NOMO-1 treated with DMSO at 0.1 percent for 48 hours (cell line): ENCODE measurements at regions not wholly inside any gene's neighbourhood (a gene's known extent, or its start where the extent isn't known, plus 50 kb on each side); places are given as distances from the start of the nearest gene placed in this dataset.

Experiments used
- DNase-seq: peaks from one replicate; lab custom pipeline; 2025; ENCODE audit not compliant: unreplicated experiment; lab: John Stamatoyannopoulos, UW

DNA sequence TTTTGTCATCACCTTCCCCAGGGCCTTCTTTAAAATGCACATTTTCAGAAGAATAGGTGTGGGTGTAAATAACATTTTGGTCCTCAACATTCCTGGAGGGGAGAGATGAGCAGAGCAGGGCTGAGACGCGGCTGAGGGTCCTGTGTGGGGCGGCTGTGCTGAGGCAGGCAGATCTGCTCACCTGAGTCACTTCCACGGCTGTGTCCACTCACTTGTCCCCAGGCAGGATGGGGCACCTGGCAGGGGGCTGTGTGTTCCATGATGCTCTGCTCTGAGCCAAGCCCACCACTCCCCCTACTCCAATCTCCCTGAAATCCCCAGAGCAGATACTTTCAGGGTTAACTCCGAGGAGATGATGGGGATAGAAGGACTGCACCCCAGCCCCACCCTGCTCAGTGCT lies 93.8 kb downstream of the GLRX3 start:
- no peak for DNase-seq

- no peak for DNase-seq
Measured at GRCh38 chr10:130230611-130231010, 94.4 kb downstream of the GLRX3 start.

- DNase-seq = no peak
Measured at GRCh38 chr10:130231251-130231741, 95.1 kb downstream of the GLRX3 start.

DNA sequence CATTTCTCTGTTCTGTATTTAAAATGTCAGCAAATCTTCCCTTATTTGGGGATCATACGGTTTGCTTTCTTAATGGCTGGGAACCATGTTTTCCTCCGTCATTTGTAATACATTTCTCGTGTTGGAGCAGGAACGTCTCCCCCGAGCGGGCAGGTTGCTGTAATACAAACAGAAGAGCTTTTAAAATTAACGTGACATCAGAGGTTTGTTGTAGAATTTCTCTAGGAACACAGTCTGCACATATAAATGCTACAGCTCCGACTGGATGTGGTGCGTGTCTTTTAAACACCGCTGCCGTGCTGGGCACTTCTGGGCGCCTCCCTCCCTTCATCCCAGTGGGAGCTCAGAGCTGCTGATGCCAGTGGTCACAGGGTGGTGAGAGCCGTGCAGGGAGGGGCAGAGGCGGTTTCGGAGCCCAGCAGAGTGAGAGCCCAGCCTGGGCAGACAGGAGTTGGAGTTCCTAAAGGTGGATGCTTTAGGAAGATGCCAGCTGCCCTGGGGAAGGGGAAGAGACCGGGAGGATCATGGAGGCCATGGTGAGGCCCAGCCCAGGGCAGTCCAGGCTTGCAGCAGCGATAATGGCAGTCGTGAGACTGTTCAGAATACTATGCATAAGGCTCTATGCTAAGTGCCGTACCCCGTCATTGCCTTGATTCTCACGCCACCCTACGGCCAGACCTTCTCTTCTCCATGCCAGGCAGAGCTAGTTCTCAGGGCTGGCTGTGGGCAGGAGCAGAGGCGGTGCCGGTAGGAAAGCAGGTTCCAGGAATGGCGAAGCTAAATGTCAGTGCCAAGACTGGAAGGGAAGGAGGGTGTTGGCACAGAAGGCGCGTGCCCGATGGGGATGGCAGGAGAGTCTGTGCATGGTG lies 96.2 kb downstream of the GLRX3 start:
- no peak for DNase-seq

DNA sequence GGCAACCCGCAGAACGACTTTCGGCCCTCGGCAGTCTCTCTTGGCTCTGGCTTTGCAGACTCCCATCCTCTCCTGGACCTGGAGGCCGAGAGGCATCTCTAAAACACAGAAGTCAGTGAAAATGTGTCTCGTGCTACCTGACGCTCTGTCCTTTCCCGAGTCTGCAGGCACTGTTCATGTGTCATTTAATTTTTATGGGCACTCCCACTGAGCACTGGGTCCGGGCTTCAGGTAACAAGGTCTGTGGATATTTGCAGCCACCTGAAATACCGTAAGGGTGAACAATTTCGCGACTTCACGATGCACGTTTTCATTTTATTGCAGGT lies 96.8 kb downstream of the GLRX3 start:
- DNase-seq = no peak

GRCh38 chr10:130233426-130233825 lies 97.2 kb downstream of the GLRX3 start:
- DNase-seq = no peak

DNA sequence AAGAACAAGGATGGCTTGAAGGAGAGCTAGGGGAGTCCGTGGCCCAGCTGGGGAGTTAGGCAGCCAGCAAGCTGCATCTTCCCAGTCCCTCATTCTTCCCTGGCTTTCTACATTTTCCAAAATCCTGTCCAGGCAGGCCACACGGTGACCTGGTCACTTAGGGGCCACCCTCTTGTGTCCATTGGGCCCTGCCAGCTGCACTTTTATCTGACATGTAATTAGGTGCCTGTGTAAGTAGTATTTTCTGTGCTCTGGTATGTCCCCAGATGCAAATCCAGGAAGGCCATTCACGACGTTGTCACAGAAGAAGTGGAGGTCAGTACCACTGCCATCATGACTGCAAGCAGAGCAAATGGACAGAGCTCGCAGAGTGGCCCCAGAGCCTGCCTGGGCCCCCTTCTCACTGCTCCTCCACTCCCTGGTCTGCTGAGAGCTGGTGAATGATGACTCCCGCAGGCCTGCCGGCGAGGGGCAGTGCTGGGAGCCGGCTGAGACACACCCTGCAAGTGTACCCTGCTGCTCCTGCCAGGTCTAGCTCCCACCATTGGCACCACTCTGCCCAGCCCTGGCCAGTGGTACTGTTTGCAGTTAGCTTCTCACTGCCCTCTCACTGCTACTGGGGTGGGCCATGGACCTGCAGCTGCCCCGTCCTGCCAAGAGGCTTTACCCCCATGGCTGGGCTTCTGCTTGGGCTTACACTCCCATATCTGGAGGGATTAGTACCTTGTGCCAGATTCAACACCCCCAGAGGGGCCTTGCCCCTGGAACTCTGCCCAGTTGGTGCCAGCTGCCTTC lies 98.2 kb downstream of the GLRX3 start:
- DNase-seq = no peak

- no peak for DNase-seq
Measured at GRCh38 chr10:130236711-130237110, 100.5 kb downstream of the GLRX3 start.

GRCh38 chr10:130240409-130240808 lies 104.2 kb downstream of the GLRX3 start:
- no peak for DNase-seq

DNA sequence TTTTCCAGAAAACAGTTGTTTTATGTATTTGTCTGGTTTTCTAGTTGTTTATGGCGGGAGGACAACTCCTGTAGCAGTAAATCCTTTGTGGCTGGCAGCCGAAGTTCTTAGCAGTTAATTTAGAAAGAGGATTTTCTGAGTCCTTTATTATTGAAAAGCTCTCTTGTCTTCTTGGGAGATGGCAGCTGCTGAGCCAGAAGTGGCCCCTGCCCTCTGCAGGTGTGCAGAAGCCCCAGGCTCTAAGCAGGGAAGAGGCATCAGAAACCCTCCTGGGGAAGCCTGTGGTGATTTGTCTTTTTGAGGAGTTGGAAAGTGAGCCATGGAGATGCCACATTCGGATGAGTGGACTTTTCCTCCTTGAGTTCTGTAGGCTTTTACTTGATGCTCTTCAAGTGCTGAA lies 106.3 kb downstream of the GLRX3 start:
- DNase-seq = no peak

GRCh38 chr10:130243015-130243414 lies 106.8 kb downstream of the GLRX3 start:
- DNase-seq = peak; percentile 60

DNA sequence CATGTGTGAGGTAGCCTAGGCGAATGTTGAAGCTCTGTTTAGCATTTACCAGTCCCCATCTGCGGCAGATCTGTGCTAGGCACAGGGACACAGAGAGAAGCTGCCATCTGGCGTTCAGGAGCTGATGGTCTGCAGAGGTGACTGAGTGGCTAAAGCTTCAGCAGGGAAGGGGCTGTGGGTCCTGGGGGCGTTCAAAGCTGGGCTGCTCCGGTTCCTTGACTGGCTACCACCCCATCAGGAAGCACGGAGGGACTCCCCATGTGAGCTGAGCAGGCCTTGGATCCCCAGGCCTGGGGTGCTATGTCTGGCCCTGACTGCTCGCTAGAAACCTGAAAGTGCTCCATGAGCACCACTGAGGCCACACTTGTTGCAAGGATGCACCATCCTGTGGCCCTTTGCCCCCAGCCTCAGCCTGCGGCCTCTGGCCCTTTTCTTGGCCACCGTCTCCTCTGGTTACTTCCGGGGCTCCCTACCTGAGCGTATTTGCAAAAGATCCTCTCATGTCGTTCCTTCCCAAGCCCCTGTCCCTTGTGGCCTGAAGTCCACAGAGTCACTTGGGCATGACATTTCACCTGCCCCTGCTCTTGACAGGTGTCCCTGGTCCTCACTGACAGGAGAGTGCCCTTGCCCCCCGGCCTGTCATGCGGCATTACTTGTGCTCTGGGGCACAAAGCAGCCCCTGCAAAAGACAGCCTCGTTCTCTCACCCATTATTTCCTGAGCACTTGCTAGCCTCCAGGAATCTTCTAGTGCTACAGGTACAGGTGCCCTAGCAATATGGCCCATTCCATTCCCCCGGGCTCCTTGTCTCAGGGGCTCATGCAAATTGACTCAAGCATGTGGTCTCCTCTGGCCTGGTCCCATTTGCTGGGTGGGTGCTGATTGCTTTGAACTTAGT lies 108.1 kb downstream of the GLRX3 start:
- DNase-seq = no peak

- DNase-seq = no peak
Measured at GRCh38 chr10:130244928-130245495, 108.8 kb downstream of the GLRX3 start.

- DNase-seq = no peak
Measured at GRCh38 chr10:130246113-130246512, 109.9 kb downstream of the GLRX3 start.

GRCh38 chr10:130250127-130250526 lies 113.9 kb downstream of the GLRX3 start:
- DNase-seq = no peak

DNA sequence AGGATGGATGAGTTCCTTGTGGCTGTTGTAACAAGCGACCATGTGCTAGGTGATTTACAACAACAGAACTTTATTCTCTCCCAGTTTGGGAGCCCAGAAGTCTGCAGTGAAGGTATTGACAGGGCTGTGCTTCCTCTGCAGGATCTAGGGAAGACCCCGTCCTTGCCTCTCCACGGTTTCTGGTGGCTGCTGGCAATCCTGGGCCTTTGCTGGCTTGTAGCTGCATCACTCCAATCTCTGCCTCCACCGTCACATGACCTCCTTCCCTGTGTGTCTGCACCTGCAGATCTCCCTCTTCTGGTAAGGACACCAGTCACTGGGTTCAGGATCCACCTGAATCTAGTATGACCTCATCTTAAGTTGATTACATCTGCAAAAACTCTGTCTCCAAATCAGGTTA lies 115.6 kb downstream of the GLRX3 start:
- DNase-seq = no peak

GRCh38 chr10:130254243-130254642 lies 118.1 kb downstream of the GLRX3 start:
- DNase-seq = no peak

DNA sequence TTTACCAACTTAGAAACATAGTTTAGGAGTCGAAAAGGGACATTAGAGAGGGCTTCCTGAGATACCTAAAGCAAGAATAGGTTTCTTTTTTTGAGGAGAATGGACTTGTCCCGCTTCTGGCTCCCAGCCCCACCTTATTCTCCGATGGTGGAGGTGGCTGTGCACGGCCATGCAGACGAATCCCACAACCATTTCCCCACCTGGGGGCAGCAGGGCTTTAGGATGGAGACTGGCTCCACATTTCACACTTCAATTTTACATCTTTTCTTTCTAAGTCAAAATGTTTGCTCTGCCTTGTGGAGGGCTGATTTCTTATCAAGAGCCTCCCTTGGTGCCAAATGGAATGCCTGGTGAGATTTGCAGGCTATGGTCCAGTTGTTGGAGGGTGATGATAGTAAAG lies 118.5 kb downstream of the GLRX3 start:
- no peak for DNase-seq

DNA sequence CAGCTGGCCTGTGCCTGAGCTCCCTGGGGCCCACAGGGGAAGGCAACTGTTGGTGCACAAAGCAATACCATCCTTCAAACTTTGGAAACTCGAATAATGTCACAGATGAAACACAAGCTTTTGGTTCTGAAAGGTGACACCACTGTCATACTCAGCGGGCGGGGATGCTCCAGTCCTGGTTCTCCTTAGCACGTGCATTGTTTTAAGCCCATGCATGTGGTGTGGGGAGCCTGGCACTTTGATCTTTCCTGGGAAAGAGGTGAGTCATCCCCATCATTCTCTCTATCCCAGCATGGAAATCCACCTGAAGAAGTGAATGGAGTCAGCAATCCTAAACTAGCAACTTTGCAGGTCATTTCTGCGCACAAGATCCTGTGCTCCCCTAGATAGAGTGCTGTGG lies 119.6 kb downstream of the GLRX3 start:
- DNase-seq = no peak

GRCh38 chr10:130257897-130258296 lies 121.7 kb downstream of the GLRX3 start:
- DNase-seq = no peak

- DNase-seq = no peak
Measured at GRCh38 chr10:130259380-130259779, 123.2 kb downstream of the GLRX3 start.
